IPS DF 6.9 (cell line): ENCODE measurements at regions not wholly inside any gene's neighbourhood (a gene's known extent, or its start where the extent isn't known, plus 50 kb on each side); places are given as distances from the start of the nearest gene placed in this dataset.

Source experiments
- DNase-seq: peaks from one replicate; pipeline ENCODE4 v3.0.0-alpha.2; 2013; ENCODE audit warnings: low read depth, low spot score
- H3K27ac ChIP-seq: one replicate; pipeline ENCODE4 v1.5.1; 2013; ENCODE audit warnings: low read length, control low read depth
- H3K27me3 ChIP-seq: 2 replicates; pipeline ENCODE4 v1.6.1; 2013; ENCODE audit warnings: mild to moderate bottlenecking, low read length; ENCODE audit not compliant: control insufficient read depth, insufficient read depth
- H3K36me3 ChIP-seq: 2 replicates; pipeline ENCODE4 v1.6.1; 2013; ENCODE audit warnings: low read length; ENCODE audit not compliant: control insufficient read depth, insufficient read depth
- H3K4me1 ChIP-seq: 2 replicates; pipeline ENCODE4 v1.6.1; 2013; ENCODE audit warnings: low read length; ENCODE audit not compliant: control insufficient read depth, insufficient read depth
- H3K4me3 ChIP-seq: 2 replicates; pipeline ENCODE4 v1.5.1; 2013; ENCODE audit warnings: mild to moderate bottlenecking, low read length
- H3K9me3 ChIP-seq: 2 replicates; pipeline ENCODE4 v1.6.1; 2013; ENCODE audit warnings: low read length, inconsistent platforms; ENCODE audit not compliant: control insufficient read depth, insufficient read depth
- WGBS: extraction: QIAGEN DNeasy Blood & Tissue Kit; methylation state at CpG from one replicate; pipeline ENCODE4 v1.1.7; 2013; ENCODE audit warnings: mixed read lengths, missing lambda C conversion rate; ENCODE audit not compliant: insufficient read length, insufficient coverage; 5-methylcytosine and 5-hydroxymethylcytosine counted together

DNA sequence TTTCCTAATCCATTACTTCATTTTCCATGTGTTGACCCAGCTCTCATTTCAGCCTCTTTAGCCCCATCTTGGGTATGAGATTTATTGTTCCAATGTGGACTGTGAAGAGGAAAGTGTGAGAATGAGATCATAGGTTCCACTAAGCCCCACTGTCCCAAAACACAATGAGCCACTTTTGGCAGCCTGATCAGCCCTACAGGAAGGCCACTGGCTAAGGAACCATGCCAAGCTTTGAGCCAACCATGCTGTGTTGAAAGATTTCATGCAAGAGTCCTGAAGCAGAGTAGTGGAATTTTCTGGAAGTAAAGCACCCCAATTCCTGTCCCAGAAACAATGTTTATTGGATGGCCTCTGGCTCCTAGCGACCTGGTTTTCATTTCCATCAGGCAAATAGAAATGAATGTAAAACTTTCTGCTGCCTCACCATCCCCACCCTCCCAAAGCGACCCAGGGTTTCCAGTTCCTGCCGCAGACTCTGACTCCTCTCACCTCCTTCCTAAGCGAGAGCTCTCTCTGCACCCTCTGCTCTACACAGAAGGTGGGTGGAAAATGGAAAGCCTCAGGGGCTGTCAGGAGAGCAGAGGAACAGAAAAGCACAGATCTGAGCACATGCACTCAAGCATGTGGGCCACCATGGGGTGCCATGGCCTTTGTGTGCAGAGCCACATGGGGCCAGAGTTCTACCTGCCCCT, 73.1 kb downstream of the KCTD12 start:
- no peak overlapping the region for H3K27ac ChIP-seq
- no peak for DNase-seq
- no peak overlapping the region for H3K4me3 ChIP-seq
- no CpG with 5 or more reads among the region's 4 CpGs for WGBS
- no peaks in the 10 kb centered on the region for H3K4me1 ChIP-seq
- no peaks in the 10 kb centered on the region for H3K9me3 ChIP-seq
- no peaks in the 10 kb centered on the region for H3K36me3 ChIP-seq
- no peaks in the 10 kb centered on the region for H3K27me3 ChIP-seq

DNA sequence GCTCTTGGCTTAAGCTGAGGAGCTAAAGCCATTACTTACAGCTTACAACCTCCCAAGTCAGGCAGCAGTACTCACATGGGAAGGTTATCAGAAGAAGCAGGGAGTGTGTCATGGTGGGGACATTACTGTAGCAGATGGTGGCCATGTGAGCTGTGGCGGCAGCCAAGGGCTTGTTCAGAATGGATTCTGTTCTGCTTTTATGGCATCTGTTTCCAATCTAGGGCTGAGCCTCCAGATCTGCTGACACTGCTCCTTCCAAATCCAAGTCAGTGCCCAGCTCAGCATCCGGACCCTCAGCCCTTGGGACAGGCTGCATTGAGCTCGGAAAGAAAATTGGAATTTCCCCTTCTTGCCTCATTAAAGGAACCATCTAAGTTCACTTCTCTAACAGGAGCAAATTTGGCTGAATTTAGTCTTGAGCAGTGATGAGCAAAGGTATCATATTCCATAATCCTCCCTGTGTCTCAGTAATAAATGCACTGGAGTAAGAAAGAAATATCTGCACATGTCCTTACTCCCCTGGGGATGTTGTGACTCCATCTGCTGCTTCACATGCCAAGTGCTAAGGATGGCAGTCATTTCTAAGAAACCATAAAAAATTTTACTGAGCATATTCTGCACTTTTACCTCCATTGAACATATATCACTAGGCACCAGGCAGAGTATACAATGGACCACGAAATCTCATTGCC, 73.9 kb downstream of the KCTD12 start:
- no peak for DNase-seq
- no CpG with 5 or more reads among the region's 4 CpGs for WGBS
- H3K4me1 ChIP-seq: no peaks in the 10 kb centered on the region
- no peaks in the 10 kb centered on the region for H3K36me3 ChIP-seq
- H3K4me3 ChIP-seq: no peak overlapping the region
- H3K9me3 ChIP-seq: no peaks in the 10 kb centered on the region; the same call in 1 of the 2 replicates
- H3K27ac ChIP-seq: no peak overlapping the region
- no peaks in the 10 kb centered on the region for H3K27me3 ChIP-seq

DNA sequence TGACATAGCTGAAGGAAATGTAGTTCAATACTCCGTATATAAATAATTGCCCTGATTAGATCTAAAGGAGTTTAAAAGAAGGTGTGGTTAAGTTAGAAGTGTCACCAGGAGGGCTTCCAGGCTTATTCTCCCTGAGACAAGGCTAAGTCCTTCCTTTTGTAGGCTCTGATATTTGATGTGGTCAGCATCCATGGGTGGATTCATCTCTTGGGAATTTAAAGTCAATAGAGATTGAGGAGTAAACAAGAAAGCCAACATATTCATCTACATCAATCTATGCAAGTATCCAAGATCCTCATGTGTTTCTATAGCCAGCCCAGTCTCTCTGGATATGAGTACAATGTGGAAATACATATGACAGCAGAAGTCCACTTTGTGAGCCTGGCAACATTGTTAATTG, 76.8 kb downstream of the KCTD12 start:
- H3K27me3 ChIP-seq: no peaks in the 10 kb centered on the region
- no CpG with 5 or more reads among the region's 1 CpG for WGBS
- H3K4me3 ChIP-seq: no peak overlapping the region
- H3K9me3 ChIP-seq: no peaks in the 10 kb centered on the region; the same call in 1 of the 2 replicates
- H3K27ac ChIP-seq: no peak overlapping the region
- DNase-seq: no peak
- H3K36me3 ChIP-seq: no peaks in the 10 kb centered on the region
- no peaks in the 10 kb centered on the region for H3K4me1 ChIP-seq

DNA sequence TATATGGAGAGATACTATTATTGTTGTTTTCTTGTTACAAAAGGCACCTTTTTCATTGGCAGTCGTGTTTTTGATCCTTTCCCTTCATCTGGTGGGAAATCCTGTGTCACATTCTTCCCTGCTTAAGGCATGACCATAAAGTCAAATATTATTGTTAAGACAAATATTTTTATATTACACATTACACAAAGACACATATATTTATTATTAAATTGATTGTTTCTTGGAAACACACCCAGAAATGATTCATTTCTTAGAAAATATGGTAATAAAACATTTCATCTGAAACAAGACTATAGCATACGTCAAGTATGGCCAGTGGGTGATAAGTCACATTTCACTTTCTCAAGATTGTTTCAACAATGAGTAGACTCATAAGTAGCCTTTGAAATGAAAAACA, 77.3 kb downstream of the KCTD12 start:
- Histone ChIP-seq H3K9me3 (no peaks in the 10 kb centered on the region; the same call in 1 of the 2 replicates), H3K27ac (no peak overlapping the region), H3K36me3 (no peaks in the 10 kb centered on the region), H3K4me3 (no peak overlapping the region), H3K27me3 (no peaks in the 10 kb centered on the region), H3K4me1 (no peaks in the 10 kb centered on the region)
- no peak for DNase-seq
- WGBS: no CpG with 5 or more reads among the region's 2 CpGs

DNA sequence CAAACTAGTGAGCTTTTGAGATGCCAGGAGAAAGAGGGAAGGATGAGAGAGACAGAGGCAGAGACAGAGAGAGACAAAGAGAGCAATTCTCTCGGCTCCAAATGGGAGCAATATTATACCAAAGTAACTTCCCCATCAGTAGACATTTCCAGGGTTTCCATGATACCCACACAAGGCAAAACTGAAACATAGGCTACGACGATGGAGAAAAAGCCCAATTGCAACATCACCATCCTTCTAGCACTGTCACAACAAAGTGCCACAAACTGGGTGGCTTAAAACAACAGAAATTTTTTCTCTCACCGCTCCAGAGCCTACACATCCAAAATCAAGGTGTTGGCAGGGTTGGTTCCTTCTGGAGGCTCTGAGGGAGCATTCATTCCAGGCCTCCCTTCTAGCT, 81.4 kb downstream of the KCTD12 start:
- no peaks in the 10 kb centered on the region for H3K4me1 ChIP-seq
- no peaks in the 10 kb centered on the region for H3K36me3 ChIP-seq
- no peak overlapping the region for H3K4me3 ChIP-seq
- WGBS: no CpG with 5 or more reads among the region's 4 CpGs
- H3K27ac ChIP-seq: no peak overlapping the region
- DNase-seq: no peak
- H3K27me3 ChIP-seq: no peaks in the 10 kb centered on the region
- no peaks in the 10 kb centered on the region; the same call in 1 of the 2 replicates for H3K9me3 ChIP-seq

DNA sequence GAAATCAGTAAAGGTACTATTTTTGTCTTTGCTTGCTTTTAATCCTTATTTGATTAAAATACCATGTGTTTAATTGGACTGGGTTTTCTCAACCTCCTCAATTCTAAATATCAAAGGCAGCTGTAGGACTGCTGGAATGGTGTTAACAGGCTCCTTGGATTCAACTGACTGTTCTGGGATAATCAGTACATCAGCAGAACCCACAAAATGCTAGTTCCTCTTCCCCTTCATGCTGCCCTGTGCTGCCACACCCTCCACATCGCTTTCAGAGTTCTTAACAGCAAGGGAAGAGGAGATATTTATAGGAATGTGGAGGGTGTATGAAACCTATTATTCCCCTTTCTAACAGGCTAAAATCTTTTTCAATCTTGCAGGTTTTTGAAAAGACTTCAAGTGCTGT, 82.4 kb downstream of the KCTD12 start:
- H3K4me3 ChIP-seq: no peak overlapping the region
- WGBS: no CpG with 5 or more reads among the region's 1 CpG
- no peaks in the 10 kb centered on the region; the same call in 1 of the 2 replicates for H3K9me3 ChIP-seq
- no peaks in the 10 kb centered on the region for H3K4me1 ChIP-seq
- DNase-seq: no peak
- no peaks in the 10 kb centered on the region for H3K27me3 ChIP-seq
- no peak overlapping the region for H3K27ac ChIP-seq
- no peaks in the 10 kb centered on the region for H3K36me3 ChIP-seq

DNA sequence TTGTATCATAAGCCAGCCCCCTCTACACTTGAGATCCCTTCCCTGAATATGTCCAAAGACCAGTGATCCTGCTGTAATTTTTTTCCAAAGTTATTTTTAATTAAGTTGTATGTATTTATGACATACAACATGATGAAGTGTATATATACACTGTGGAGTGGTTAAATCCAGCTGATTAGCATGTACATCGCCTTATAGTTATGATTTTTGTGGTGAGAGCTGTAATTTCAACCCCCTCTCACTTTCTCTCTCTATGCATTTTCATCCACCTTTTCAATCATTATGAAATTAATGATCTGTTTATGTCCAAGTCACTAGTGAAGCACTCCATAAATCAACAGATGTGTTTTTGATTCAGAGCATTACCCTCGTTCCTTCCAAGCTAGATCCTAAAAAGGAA, 85.3 kb downstream of the KCTD12 start:
- H3K4me1 ChIP-seq: no peaks in the 10 kb centered on the region
- WGBS: no CpG with 5 or more reads among the region's 2 CpGs
- H3K27ac ChIP-seq: no peak overlapping the region

DNA sequence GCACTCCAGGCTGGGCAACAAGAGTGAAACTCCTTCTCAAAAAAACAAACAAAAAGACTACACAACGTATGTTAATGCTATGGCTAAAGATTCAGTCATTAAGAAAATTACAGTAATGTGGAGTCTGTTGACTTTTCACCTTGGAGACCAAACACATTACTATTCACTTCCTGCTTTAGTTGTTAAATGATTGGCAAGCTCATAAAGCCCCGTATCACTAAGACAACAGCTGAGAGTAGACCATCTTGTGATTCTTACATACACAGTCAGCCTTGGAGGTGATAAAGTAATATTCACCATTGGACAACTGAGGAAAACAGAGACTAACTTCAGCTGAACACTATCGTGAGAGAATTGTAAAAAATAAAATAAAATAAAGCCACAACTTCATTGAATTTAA, 86.5 kb downstream of the KCTD12 start:
- Histone ChIP-seq H3K27me3 (no peaks in the 10 kb centered on the region), H3K4me3 (no peak overlapping the region), H3K4me1 (no peaks in the 10 kb centered on the region), H3K27ac (no peak overlapping the region), H3K9me3 (no peaks in the 10 kb centered on the region), H3K36me3 (no peaks in the 10 kb centered on the region)
- no peak for DNase-seq
- no CpG with 5 or more reads among the region's 3 CpGs for WGBS

More for the DNA sequence above, 85.3 kb downstream of the KCTD12 start:
- Histone ChIP-seq H3K4me3 (no peak overlapping the region), H3K36me3 (no peaks in the 10 kb centered on the region), H3K27me3 (no peaks in the 10 kb centered on the region), H3K9me3 (no peaks in the 10 kb centered on the region)
- no peak for DNase-seq

DNA sequence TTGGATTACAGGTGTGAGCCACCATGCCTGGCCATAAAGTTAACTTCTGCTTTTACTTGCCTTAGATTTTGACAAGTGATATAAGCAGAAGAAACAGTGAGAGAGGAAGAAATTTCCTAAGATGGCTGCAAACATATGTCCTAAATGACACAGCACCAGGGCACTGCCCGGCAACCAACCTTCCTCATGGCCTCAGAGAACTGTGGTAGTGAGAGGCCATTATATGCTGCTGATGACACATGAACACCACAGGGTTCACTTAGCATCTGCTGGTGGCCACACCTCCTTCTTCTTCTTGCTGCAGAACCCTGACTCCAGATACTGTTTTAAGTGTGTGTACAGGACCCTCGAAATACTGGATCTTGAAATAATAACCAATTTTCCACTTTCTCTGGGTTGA, 88.2 kb downstream of the KCTD12 start:
- no peaks in the 10 kb centered on the region for H3K36me3 ChIP-seq
- H3K27me3 ChIP-seq: no peaks in the 10 kb centered on the region
- no CpG with 5 or more reads among the region's 2 CpGs for WGBS
- H3K9me3 ChIP-seq: no peaks in the 10 kb centered on the region
- H3K27ac ChIP-seq: no peak overlapping the region
- no peak overlapping the region for H3K4me3 ChIP-seq
- no peak for DNase-seq
- H3K4me1 ChIP-seq: no peaks in the 10 kb centered on the region

DNA sequence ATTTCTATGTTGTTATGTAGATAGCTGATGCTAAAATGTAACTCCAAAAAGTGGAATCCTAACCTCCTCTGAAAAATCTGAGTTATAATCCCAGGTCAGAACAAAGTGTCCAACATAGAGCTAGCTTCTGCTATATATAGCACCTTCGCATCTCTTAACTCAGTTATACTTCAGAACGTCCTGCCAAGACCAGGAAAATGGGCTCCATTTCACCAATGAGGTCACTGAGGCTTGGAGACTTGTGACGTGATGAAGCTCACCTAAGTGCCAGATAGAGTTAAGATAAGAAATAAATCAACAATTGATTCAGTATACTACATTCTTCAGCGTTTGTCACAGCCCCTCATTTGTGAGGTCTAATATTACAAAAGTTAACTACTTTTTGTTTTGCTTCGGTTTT, 88.8 kb downstream of the KCTD12 start:
- no peak overlapping the region for H3K27ac ChIP-seq
- WGBS: no CpG with 5 or more reads among the region's 5 CpGs
- no peaks in the 10 kb centered on the region for H3K4me1 ChIP-seq
- H3K36me3 ChIP-seq: no peaks in the 10 kb centered on the region
- no peaks in the 10 kb centered on the region for H3K9me3 ChIP-seq
- DNase-seq: no peak
- H3K27me3 ChIP-seq: no peaks in the 10 kb centered on the region
- no peak overlapping the region for H3K4me3 ChIP-seq

DNA sequence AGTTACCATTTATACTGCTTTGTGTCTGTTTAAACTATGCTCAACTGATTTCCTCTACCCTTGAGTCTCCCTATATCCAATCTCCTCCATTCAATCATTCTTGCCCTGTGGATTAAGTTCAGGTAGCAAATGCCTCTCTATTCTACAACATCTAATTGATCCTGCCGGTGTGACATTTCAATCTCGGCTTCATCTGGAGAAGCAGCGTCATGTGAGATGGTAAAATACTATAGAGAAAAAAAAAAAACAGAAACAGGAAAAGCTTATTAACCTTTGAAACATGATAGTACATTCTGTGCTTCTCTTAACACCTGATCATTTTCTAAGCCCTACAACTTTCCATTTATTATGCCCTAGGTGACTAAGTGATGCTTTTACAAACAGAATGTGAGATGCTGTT, 89.4 kb downstream of the KCTD12 start:
- WGBS: no CpG with 5 or more reads among the region's 3 CpGs
- Histone ChIP-seq H3K27ac (no peak overlapping the region), H3K4me3 (no peak overlapping the region), H3K36me3 (no peaks in the 10 kb centered on the region), H3K4me1 (no peaks in the 10 kb centered on the region), H3K27me3 (no peaks in the 10 kb centered on the region), H3K9me3 (no peaks in the 10 kb centered on the region)
- DNase-seq: no peak
